ENCODE measurements at regions not wholly inside any gene's neighbourhood (a gene's known extent, or its start where the extent isn't known, plus 50 kb on each side); places are given as distances from the start of the nearest gene placed in this dataset.

DNA sequence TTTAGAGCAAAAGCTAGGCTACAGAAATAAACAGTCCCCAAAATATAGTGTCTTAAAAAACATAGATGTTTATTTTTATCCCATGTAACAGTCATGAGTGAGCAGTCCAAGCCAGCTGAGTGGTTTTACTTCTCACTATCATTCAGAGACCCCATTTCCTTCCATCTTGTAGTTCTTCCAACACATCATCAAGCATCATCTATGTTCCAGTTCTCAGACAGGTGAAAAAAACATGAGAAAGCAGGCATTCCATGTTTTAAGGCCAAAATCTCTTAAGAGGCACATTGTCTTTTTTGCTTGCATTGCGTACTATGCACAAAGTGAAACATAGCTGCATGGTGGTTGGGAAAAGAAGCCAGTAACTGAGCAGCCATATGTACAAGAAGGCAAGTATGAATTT, 128.6 kb downstream of the ATOH1 start:
- no peak overlapping the region for H3K4me3 Mint-ChIP-seq
- ATAC-seq (no peak), DNase-seq (no peak)
- Histone ChIP-seq H3K4me1 (ENCODE audit: control insufficient read depth, insufficient read depth, low read length) (no peaks in the 10 kb centered on the region), H3K27me3 (ENCODE audit: control insufficient read depth, insufficient read depth, low read length) (no peaks in the 10 kb centered on the region), H3K36me3 (ENCODE audit: control insufficient read depth, insufficient read depth, low read length) (no peaks in the 10 kb centered on the region), H3K4me3 (ENCODE audit: low read length) (no peak overlapping the region), H3K27ac (ENCODE audit: low read length) (no peak overlapping the region), H3K9me3 (ENCODE audit: control insufficient read depth, insufficient read depth, low read length) (no peaks in the 10 kb centered on the region)
- H3K9me3 Mint-ChIP-seq, result peaks cover 8 to 11% of the 10 kb centered on the region in 2 donors
- no peaks in the 10 kb centered on the region for H3K36me3 Mint-ChIP-seq
- TF ChIP-seq, protein P1, sequence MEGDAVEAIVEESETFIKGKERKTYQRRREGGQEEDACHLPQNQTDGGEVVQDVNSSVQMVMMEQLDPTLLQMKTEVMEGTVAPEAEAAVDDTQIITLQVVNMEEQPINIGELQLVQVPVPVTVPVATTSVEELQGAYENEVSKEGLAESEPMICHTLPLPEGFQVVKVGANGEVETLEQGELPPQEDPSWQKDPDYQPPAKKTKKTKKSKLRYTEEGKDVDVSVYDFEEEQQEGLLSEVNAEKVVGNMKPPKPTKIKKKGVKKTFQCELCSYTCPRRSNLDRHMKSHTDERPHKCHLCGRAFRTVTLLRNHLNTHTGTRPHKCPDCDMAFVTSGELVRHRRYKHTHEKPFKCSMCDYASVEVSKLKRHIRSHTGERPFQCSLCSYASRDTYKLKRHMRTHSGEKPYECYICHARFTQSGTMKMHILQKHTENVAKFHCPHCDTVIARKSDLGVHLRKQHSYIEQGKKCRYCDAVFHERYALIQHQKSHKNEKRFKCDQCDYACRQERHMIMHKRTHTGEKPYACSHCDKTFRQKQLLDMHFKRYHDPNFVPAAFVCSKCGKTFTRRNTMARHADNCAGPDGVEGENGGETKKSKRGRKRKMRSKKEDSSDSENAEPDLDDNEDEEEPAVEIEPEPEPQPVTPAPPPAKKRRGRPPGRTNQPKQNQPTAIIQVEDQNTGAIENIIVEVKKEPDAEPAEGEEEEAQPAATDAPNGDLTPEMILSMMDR (IDR thresholded peaks at IDR 0.05), result no peak
- H3K27ac Mint-ChIP-seq, result no peak overlapping the region
- no peaks in the 10 kb centered on the region for H3K27me3 Mint-ChIP-seq (ENCODE audit: low read depth in 2 of 2)
- intact Hi-C loops (cut with micrococcal nuclease), result no loop called here
- H3K4me1 Mint-ChIP-seq, result no peaks in the 10 kb centered on the region
- WGBS (ENCODE audit: insufficient coverage), result 100% methylated on average over 1 of the region's 1 CpG

- H3K4me3 ChIP-seq (ENCODE audit: low read length), result no peak overlapping the region
- no peaks in the 10 kb centered on the region for H3K36me3 Mint-ChIP-seq
These were observed 131.9 kb downstream of the ATOH1 start for GRCh38 chr4:93960450-93960849.

DNA sequence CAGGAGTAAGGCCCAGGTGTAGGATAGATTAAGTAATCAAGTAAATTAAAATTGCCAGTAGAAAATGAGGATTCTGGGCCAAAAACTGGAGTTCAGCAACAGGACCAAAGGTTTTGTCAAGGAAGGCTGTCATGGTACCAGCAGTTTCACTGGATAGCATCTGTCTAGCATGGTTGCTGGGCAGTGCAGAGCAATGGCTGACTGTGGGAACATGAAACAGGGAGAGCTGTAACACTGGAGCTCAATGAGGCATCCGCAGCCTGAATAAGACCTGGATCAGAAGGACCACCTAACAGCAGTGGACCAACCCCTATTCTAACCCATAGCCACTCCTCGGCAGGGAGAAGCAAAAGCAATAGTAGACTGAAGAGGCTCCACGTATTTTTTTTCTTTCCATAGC, 132.4 kb downstream of the ATOH1 start:
- Histone ChIP-seq H3K27ac (ENCODE audit: low read length) (no peak overlapping the region), H3K36me3 (ENCODE audit: control insufficient read depth, insufficient read depth, low read length) (no peaks in the 10 kb centered on the region), H3K4me1 (ENCODE audit: control insufficient read depth, insufficient read depth, low read length) (no peaks in the 10 kb centered on the region), H3K9me3 (ENCODE audit: control insufficient read depth, insufficient read depth, low read length) (no peaks in the 10 kb centered on the region), H3K4me3 (ENCODE audit: low read length) (no peak overlapping the region), H3K27me3 (ENCODE audit: control insufficient read depth, insufficient read depth, low read length) (no peaks in the 10 kb centered on the region)
- H3K27me3 Mint-ChIP-seq (ENCODE audit: low read depth in 2 of 2), result no peaks in the 10 kb centered on the region
- WGBS (ENCODE audit: insufficient coverage), result 100% methylated on average over 3 of the region's 3 CpGs
- no peak overlapping the region for H3K27ac Mint-ChIP-seq
- intact Hi-C loops (cut with micrococcal nuclease), result no loop called here
- no peak overlapping the region for H3K4me3 Mint-ChIP-seq
- H3K36me3 Mint-ChIP-seq, result no peaks in the 10 kb centered on the region
- DNase-seq (no peak), ATAC-seq (no peak)
- H3K9me3 Mint-ChIP-seq, result peaks cover 8% of the 10 kb centered on the region in 2 donors
- TF ChIP-seq, protein P1 (IDR thresholded peaks at IDR 0.05), result no peak
- H3K4me1 Mint-ChIP-seq, result no peaks in the 10 kb centered on the region

More at GRCh38 chr4:93960450-93960849, 131.9 kb downstream of the ATOH1 start:
- H3K4me1 ChIP-seq (ENCODE audit: control insufficient read depth, insufficient read depth, low read length), result no peaks in the 10 kb centered on the region
- DNase-seq, result no peak
- Mint-ChIP-seq H3K27me3 (ENCODE audit: low read depth in 2 of 2) (no peaks in the 10 kb centered on the region), H3K4me3 (no peak overlapping the region), H3K9me3 (peaks cover 8% of the 10 kb centered on the region in 2 donors), H3K27ac (no peak overlapping the region), H3K4me1 (no peaks in the 10 kb centered on the region)
- no peaks in the 10 kb centered on the region for H3K36me3 ChIP-seq (ENCODE audit: control insufficient read depth, insufficient read depth, low read length)
- no peak for ATAC-seq
- H3K27me3 ChIP-seq (ENCODE audit: control insufficient read depth, insufficient read depth, low read length), result no peaks in the 10 kb centered on the region
- TF ChIP-seq, protein P1 (IDR thresholded peaks at IDR 0.05), result no peak
- H3K27ac ChIP-seq (ENCODE audit: low read length), result no peak overlapping the region
- intact Hi-C loops (cut with micrococcal nuclease), result no loop called here
- H3K9me3 ChIP-seq (ENCODE audit: control insufficient read depth, insufficient read depth, low read length), result no peaks in the 10 kb centered on the region

DNA sequence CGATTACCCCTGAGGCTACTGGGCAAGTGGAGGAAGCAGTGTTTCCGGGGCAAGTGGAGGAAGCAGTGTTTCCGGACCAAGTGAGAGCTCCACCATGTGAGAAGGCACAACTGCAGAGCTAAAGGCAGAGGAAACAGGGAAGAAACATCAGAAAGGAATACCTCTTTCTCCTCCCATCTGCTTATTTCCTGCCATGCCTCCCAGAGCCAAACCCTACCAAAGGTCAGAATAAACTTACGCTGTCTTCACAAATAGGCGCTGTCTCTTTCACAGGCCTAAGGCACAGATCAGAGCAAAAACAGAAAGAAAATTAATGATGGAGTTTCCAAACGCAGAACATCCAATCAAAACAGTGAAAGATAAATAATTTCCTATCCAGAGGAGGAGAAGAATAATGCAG, 153.0 kb downstream of the ATOH1 start:
- H3K27ac Mint-ChIP-seq, result no peak overlapping the region
- TF ChIP-seq, protein P1 (IDR thresholded peaks at IDR 0.05), result no peak
- H3K9me3 ChIP-seq (ENCODE audit: control insufficient read depth, insufficient read depth, low read length), result peaks cover 4% of the 10 kb centered on the region
- intact Hi-C loops (cut with micrococcal nuclease), result no loop called here
- H3K4me3 Mint-ChIP-seq, result no peak overlapping the region
- H3K4me3 ChIP-seq (ENCODE audit: low read length), result no peak overlapping the region
- H3K36me3 Mint-ChIP-seq, result no peaks in the 10 kb centered on the region
- ATAC-seq (no peak), DNase-seq (no peak)
- peaks cover 10 to 27% of the 10 kb centered on the region in 2 donors for H3K9me3 Mint-ChIP-seq
- no peaks in the 10 kb centered on the region for H3K36me3 ChIP-seq (ENCODE audit: control insufficient read depth, insufficient read depth, low read length)
- no peak overlapping the region for H3K27ac ChIP-seq (ENCODE audit: low read length)
- no peaks in the 10 kb centered on the region for H3K4me1 Mint-ChIP-seq
- no peaks in the 10 kb centered on the region for H3K27me3 Mint-ChIP-seq (ENCODE audit: low read depth in 2 of 2)
- no peaks in the 10 kb centered on the region for H3K4me1 ChIP-seq (ENCODE audit: control insufficient read depth, insufficient read depth, low read length)
- H3K27me3 ChIP-seq (ENCODE audit: control insufficient read depth, insufficient read depth, low read length), result no peaks in the 10 kb centered on the region
- WGBS (ENCODE audit: insufficient coverage), result 64% methylated on average over 5 of the region's 6 CpGs

Data from natural killer cell (primary cell).